Cardiac muscle cell (in vitro differentiated cells and primary cell): ENCODE measurements at regions not wholly inside any gene's neighbourhood (a gene's known extent, or its start where the extent isn't known, plus 50 kb on each side); places are given as distances from the start of the nearest gene placed in this dataset.

Source experiments
- DNase-seq, 2 donors: peaks; one replicate each; pipeline versions ENCODE4 v3.0.0 to v3.0.0-alpha.2; 2010 to 2017; ENCODE audit warnings: low read depth in 1 of 2, low spot score in 1 of 2
- H3K27ac ChIP-seq: fragments of 200-600 bp; sonication (generic); 2 replicates; pipeline ENCODE4 v1.5.1; 2016
- H3K27me3 ChIP-seq: fragments of 200-600 bp; sonication (generic); 2 replicates; pipeline ENCODE4 v1.6.0; 2016; ENCODE audit warnings: control low read depth
- H3K36me3 ChIP-seq: fragments of 200-600 bp; sonication (generic); 2 replicates; pipeline ENCODE4 v1.5.1; 2016; ENCODE audit warnings: control low read depth
- H3K4me1 ChIP-seq: fragments of 200-600 bp; sonication (generic); 2 replicates; pipeline ENCODE4 v1.8.1; 2017; ENCODE audit warnings: low read depth, mild to moderate bottlenecking, mixed run types
- H3K4me3 ChIP-seq: fragments of 200-600 bp; sonication (generic); 2 replicates; pipeline ENCODE4 v1.5.1; 2016; ENCODE audit warnings: mild to moderate bottlenecking
- H3K9me3 ChIP-seq: fragments of 200-600 bp; sonication (generic); 2 replicates; pipeline ENCODE4 v1.5.1; 2017; ENCODE audit warnings: low read depth, mild to moderate bottlenecking, control low read depth
- CTCF ChIP-seq: IDR thresholded peaks from 2 replicates; pipeline ENCODE4 v1.5.1; 2012; ENCODE audit warnings: low read depth, mild to moderate bottlenecking, low read length

GRCh38 chr5:53219174-53219573 is 109.6 kb upstream of the MOCS2 start:
- TF ChIP-seq CTCF: no peak
- Histone ChIP-seq H3K9me3 (no peaks in the 10 kb centered on the region), H3K4me1 (no peaks in the 10 kb centered on the region), H3K4me3 (no peak overlapping the region), H3K27me3 (no peaks in the 10 kb centered on the region), H3K36me3 (no peaks in the 10 kb centered on the region), H3K27ac (no peak overlapping the region)
- no peak for DNase-seq

- H3K4me1 ChIP-seq: no peaks in the 10 kb centered on the region
- no peak overlapping the region for H3K4me3 ChIP-seq
- H3K36me3 ChIP-seq: no peaks in the 10 kb centered on the region
- no peak for TF ChIP-seq CTCF
- DNase-seq: no peak
- no peak overlapping the region for H3K27ac ChIP-seq
- no peaks in the 10 kb centered on the region for H3K9me3 ChIP-seq
- no peaks in the 10 kb centered on the region for H3K27me3 ChIP-seq
Observed at GRCh38 chr5:53219610-53220009, 110.1 kb upstream of the MOCS2 start.

GRCh38 chr5:53233645-53234405 is 124.3 kb upstream of the MOCS2 start:
- Histone ChIP-seq H3K4me3 (no peak overlapping the region), H3K4me1 (no peaks in the 10 kb centered on the region), H3K36me3 (no peaks in the 10 kb centered on the region), H3K9me3 (no peaks in the 10 kb centered on the region), H3K27me3 (no peaks in the 10 kb centered on the region), H3K27ac (no peak overlapping the region)
- TF ChIP-seq CTCF: no peak
- DNase-seq: no peak

GRCh38 chr5:53236683-53237082 is 127.1 kb upstream of the MOCS2 start:
- Histone ChIP-seq H3K4me1 (no peaks in the 10 kb centered on the region), H3K36me3 (no peaks in the 10 kb centered on the region), H3K9me3 (no peaks in the 10 kb centered on the region), H3K27me3 (no peaks in the 10 kb centered on the region), H3K27ac (no peak overlapping the region), H3K4me3 (no peak overlapping the region)
- no peak for DNase-seq
- TF ChIP-seq CTCF: no peak

GRCh38 chr5:53237876-53238275 is 128.3 kb upstream of the MOCS2 start:
- H3K4me3 ChIP-seq: no peak overlapping the region
- no peaks in the 10 kb centered on the region for H3K27me3 ChIP-seq
- no peaks in the 10 kb centered on the region for H3K4me1 ChIP-seq
- H3K9me3 ChIP-seq: no peaks in the 10 kb centered on the region
- no peaks in the 10 kb centered on the region for H3K36me3 ChIP-seq
- TF ChIP-seq CTCF: no peak
- no peak for DNase-seq
- no peak overlapping the region for H3K27ac ChIP-seq
